ENCODE measurements at regions not wholly inside any gene's neighbourhood (a gene's known extent, or its start where the extent isn't known, plus 50 kb on each side); places are given as distances from the start of the nearest gene placed in this dataset.

- CTCF ChIA-PET = no interaction called here
- DNase-seq (no peak), ATAC-seq (no peak)
- Histone ChIP-seq H3K27ac (ENCODE audit: low read depth, low read length) (no peak overlapping the region), H3K4me3 (ENCODE audit: low read length) (no peak overlapping the region), H3K36me3 (ENCODE audit: control insufficient read depth in 2 of 3, insufficient read depth in 3 of 3, low read length in 3 of 3) (no peaks in the 10 kb centered on the region), H3K9me3 (ENCODE audit: control insufficient read depth in 2 of 3, low read length in 3 of 3) (peaks cover 0 to 6% (median 0%) of the 10 kb centered on the region in 3 experiments), H3K27me3 (ENCODE audit: control insufficient read depth in 2 of 2, insufficient read depth in 2 of 2, low read length in 2 of 2) (no peaks in the 10 kb centered on the region), H3K4me1 (ENCODE audit: control insufficient read depth in 2 of 2, insufficient read depth in 2 of 2, low read length in 2 of 2) (no peaks in the 10 kb centered on the region)
- H3K9me3 Mint-ChIP-seq = peaks cover 0 to 15% (median 4%) of the 10 kb centered on the region in 11 donors
- H3K4me1 Mint-ChIP-seq = no peaks in the 10 kb centered on the region
- no peaks in the 10 kb centered on the region for H3K36me3 Mint-ChIP-seq
- intact Hi-C loops (cut with micrococcal nuclease) = no loop called here
- no peak overlapping the region for H3K27ac Mint-ChIP-seq
- H3K27me3 Mint-ChIP-seq = peaks cover 0 to 21% (median 18%) of the 10 kb centered on the region in 5 donors
- POLR2A ChIA-PET = no interaction called here
- no peak overlapping the region for H3K4me3 Mint-ChIP-seq
Measured at GRCh38 chr10:125549653-125550052, 133.3 kb downstream of the TEX36 start.

DNA sequence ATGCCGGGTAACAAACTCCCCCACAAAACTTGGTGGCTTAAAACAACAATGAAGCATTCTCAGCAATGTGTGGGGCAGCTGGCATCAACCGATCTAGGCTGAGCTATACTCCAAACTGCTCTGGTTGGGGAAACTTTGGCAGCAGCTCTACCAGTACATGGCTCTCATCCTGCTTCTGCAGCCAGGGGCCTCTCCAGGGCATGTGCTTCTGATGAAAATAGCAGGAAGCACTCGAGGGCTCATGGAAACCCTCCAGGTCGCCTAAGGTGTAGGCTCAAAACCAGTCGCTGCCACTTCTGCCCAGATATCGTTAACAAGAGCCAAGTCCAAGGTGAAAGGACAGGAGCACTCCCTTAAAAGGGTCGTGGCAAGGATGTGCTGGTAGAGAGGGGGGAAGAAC is 134.1 kb downstream of the TEX36 start:
- H3K4me3 ChIP-seq (ENCODE audit: low read length) = no peak overlapping the region
- POLR2A ChIA-PET = no interaction called here
- peaks cover 0 to 6% (median 0%) of the 10 kb centered on the region in 3 experiments for H3K9me3 ChIP-seq (ENCODE audit: control insufficient read depth in 2 of 3, low read length in 3 of 3)
- no peak for DNase-seq
- Mint-ChIP-seq H3K27ac (no peak overlapping the region), H3K4me1 (no peaks in the 10 kb centered on the region), H3K36me3 (no peaks in the 10 kb centered on the region), H3K4me3 (no peak overlapping the region), H3K9me3 (peaks cover 0 to 15% (median 4%) of the 10 kb centered on the region in 11 donors), H3K27me3 (peaks cover 0 to 21% (median 14%) of the 10 kb centered on the region in 5 donors)
- intact Hi-C loops (cut with micrococcal nuclease) = no loop called here
- no peaks in the 10 kb centered on the region for H3K27me3 ChIP-seq (ENCODE audit: control insufficient read depth in 2 of 2, insufficient read depth in 2 of 2, low read length in 2 of 2)
- ATAC-seq = no peak
- no peaks in the 10 kb centered on the region for H3K36me3 ChIP-seq (ENCODE audit: control insufficient read depth in 2 of 3, insufficient read depth in 3 of 3, low read length in 3 of 3)
- H3K27ac ChIP-seq (ENCODE audit: low read depth, low read length) = no peak overlapping the region
- CTCF ChIA-PET = no interaction called here
- no peaks in the 10 kb centered on the region for H3K4me1 ChIP-seq (ENCODE audit: control insufficient read depth in 2 of 2, insufficient read depth in 2 of 2, low read length in 2 of 2)

- intact Hi-C loops (cut with micrococcal nuclease) = no loop called here
- peaks cover 0 to 6% (median 0%) of the 10 kb centered on the region in 3 experiments for H3K9me3 ChIP-seq (ENCODE audit: control insufficient read depth in 2 of 3, low read length in 3 of 3)
- peaks cover 0 to 20% (median 14%) of the 10 kb centered on the region in 5 donors for H3K27me3 Mint-ChIP-seq
- POLR2A ChIA-PET = no interaction called here
- H3K4me1 ChIP-seq (ENCODE audit: control insufficient read depth in 2 of 2, insufficient read depth in 2 of 2, low read length in 2 of 2) = no peaks in the 10 kb centered on the region
- no peak overlapping the region for H3K4me3 Mint-ChIP-seq
- no peak overlapping the region for H3K27ac ChIP-seq (ENCODE audit: low read depth, low read length)
- no peak overlapping the region for H3K4me3 ChIP-seq (ENCODE audit: low read length)
- no peak overlapping the region for H3K27ac Mint-ChIP-seq
- no peaks in the 10 kb centered on the region for H3K36me3 ChIP-seq (ENCODE audit: control insufficient read depth in 2 of 3, insufficient read depth in 3 of 3, low read length in 3 of 3)
- peaks cover 0 to 12% (median 3%) of the 10 kb centered on the region in 11 donors for H3K9me3 Mint-ChIP-seq
- no peak for DNase-seq
- H3K36me3 Mint-ChIP-seq = no peaks in the 10 kb centered on the region
- H3K27me3 ChIP-seq (ENCODE audit: control insufficient read depth in 2 of 2, insufficient read depth in 2 of 2, low read length in 2 of 2) = no peaks in the 10 kb centered on the region
- no peak for ATAC-seq
- CTCF ChIA-PET = no interaction called here
- H3K4me1 Mint-ChIP-seq = no peaks in the 10 kb centered on the region
Measured at GRCh38 chr10:125548356-125548755, 134.6 kb downstream of the TEX36 start.

DNA sequence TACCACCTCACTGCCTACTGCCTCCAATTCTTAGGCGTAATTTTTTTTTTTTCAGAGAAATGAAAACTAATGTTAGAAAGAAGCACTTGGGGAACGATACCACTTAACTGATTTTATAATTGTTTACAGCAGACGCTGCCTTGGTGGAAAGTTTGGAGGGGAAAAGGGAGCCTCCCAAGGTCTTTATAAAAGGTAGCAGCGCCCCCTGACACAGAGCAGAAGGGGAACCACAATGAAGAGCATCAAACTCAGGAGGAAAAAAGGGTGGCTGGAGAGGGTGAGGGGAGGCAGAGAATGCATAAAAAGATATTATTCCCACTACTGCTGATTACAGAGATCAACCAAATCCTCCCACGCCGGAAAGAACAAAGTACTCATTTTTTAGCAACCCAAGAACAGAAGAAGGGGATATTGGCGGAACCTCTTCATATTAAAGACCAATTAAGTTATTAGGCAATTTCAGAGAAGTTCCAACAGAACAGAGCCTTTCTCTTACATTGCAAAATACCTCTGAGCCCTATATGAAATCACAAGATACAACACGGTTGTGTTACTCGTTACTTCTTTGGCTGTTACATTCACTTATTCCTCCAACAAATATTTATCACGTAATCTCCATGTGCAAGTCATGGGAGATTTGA is 135.8 kb downstream of the TEX36 start:
- no peak overlapping the region for H3K4me3 ChIP-seq (ENCODE audit: low read length)
- DNase-seq = no peak
- no peaks in the 10 kb centered on the region for H3K9me3 ChIP-seq (ENCODE audit: control insufficient read depth in 2 of 3, low read length in 3 of 3)
- no peaks in the 10 kb centered on the region for H3K36me3 ChIP-seq (ENCODE audit: control insufficient read depth in 2 of 3, insufficient read depth in 3 of 3, low read length in 3 of 3)
- peaks cover 0 to 20% (median 13%) of the 10 kb centered on the region in 5 donors for H3K27me3 Mint-ChIP-seq
- no peaks in the 10 kb centered on the region for H3K4me1 ChIP-seq (ENCODE audit: control insufficient read depth in 2 of 2, insufficient read depth in 2 of 2, low read length in 2 of 2)
- ChIA-PET CTCF (no interaction called here), POLR2A (no interaction called here)
- H3K27ac ChIP-seq (ENCODE audit: low read depth, low read length) = no peak overlapping the region
- no peak overlapping the region for H3K4me3 Mint-ChIP-seq
- no peak overlapping the region for H3K27ac Mint-ChIP-seq
- H3K36me3 Mint-ChIP-seq = no peaks in the 10 kb centered on the region
- no peak for ATAC-seq
- intact Hi-C loops (cut with micrococcal nuclease) = no loop called here
- H3K27me3 ChIP-seq (ENCODE audit: control insufficient read depth in 2 of 2, insufficient read depth in 2 of 2, low read length in 2 of 2) = no peaks in the 10 kb centered on the region
- no peaks in the 10 kb centered on the region for H3K4me1 Mint-ChIP-seq
- peaks cover 0 to 7% (median 3%) of the 10 kb centered on the region in 11 donors for H3K9me3 Mint-ChIP-seq

DNA sequence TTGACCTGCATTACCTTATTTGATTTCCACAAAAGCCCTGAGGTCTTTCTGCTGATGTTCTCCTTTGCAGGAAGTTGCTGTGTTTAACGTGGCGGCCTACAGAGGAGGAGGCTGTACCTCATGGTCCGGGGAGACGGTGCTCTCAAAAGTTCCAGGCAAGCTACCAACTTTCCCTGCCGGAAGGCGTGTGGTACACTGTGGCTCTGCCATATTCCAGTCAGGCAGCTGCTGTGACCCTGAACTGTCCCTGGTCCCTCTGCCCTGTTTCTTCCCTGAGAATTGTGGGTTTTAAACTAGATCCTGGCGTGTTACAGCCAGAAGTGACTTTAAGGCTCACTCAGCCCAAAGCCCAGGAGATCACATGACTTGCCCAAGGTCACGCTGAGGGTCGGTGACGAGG is 139.2 kb downstream of the TEX36 start:
- Mint-ChIP-seq H3K27ac (no peak overlapping the region), H3K4me1 (no peaks in the 10 kb centered on the region), H3K27me3 (peaks cover 0 to 9% (median 5%) of the 10 kb centered on the region in 5 donors), H3K36me3 (no peaks in the 10 kb centered on the region), H3K4me3 (no peak overlapping the region), H3K9me3 (peaks cover 0 to 3% (median 0%) of the 10 kb centered on the region in 11 donors)
- ATAC-seq = no peak
- no peak for DNase-seq
- POLR2A ChIA-PET = no interaction called here
- Histone ChIP-seq H3K27ac (ENCODE audit: low read depth, low read length) (no peak overlapping the region), H3K36me3 (ENCODE audit: control insufficient read depth in 2 of 3, insufficient read depth in 3 of 3, low read length in 3 of 3) (no peaks in the 10 kb centered on the region), H3K27me3 (ENCODE audit: control insufficient read depth in 2 of 2, insufficient read depth in 2 of 2, low read length in 2 of 2) (no peaks in the 10 kb centered on the region), H3K4me1 (ENCODE audit: control insufficient read depth in 2 of 2, insufficient read depth in 2 of 2, low read length in 2 of 2) (no peaks in the 10 kb centered on the region), H3K9me3 (ENCODE audit: control insufficient read depth in 2 of 3, low read length in 3 of 3) (no peaks in the 10 kb centered on the region), H3K4me3 (ENCODE audit: low read length) (no peak overlapping the region)
- CTCF ChIA-PET = no interaction called here
- intact Hi-C loops (cut with micrococcal nuclease) = no loop called here

DNA sequence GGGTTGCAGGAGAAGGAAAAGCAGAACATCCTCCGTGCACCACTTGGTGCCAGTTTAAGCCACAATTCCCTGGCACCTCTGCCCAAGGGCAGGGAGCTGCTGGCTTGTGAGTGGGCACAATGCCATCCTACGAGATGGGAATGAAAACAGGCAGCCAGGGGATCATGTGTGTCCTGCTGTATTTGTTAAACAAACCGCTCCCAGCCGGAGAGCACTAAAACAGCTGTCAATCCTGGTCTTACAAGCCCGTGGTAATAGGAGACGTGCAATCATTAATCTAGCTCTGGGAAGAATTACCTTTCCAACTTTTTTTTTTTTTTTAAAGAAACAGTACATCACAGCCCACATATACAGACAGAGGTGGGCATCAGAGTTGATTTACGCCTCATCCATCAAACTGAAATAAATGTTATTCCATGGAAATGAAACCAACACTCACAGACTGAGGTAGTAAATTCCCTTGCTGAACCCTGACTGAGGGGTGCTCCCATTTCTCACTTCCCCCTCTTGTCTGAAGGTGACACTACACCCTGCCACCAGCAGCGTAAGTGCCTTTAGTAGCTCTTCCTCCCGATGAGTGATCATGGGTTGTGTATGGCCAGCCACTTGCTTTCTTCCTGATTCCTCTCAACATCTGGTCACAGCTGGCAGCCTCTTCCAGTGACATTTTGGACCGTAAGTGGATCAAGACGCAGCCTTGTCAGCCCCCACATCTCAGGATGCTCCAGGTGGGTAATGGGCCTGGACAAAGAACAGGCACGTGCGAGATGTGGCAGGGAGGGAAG is 143.8 kb downstream of the TEX36 start:
- DNase-seq = no peak
- ATAC-seq = no peak
- intact Hi-C loops (cut with micrococcal nuclease) = no loop called here
- peaks cover 0 to 2% (median 0%) of the 10 kb centered on the region in 11 donors for H3K9me3 Mint-ChIP-seq
- H3K27ac Mint-ChIP-seq = no peak overlapping the region
- H3K4me1 ChIP-seq (ENCODE audit: control insufficient read depth in 2 of 2, insufficient read depth in 2 of 2, low read length in 2 of 2) = no peaks in the 10 kb centered on the region
- no peak overlapping the region for H3K4me3 ChIP-seq (ENCODE audit: low read length)
- peaks cover 0 to 18% (median 4%) of the 10 kb centered on the region in 5 donors for H3K27me3 Mint-ChIP-seq
- CTCF ChIA-PET = no interaction called here
- no peak overlapping the region for H3K4me3 Mint-ChIP-seq
- no peaks in the 10 kb centered on the region for H3K36me3 Mint-ChIP-seq
- no peak overlapping the region for H3K27ac ChIP-seq (ENCODE audit: low read depth, low read length)
- H3K9me3 ChIP-seq (ENCODE audit: control insufficient read depth in 2 of 3, low read length in 3 of 3) = no peaks in the 10 kb centered on the region
- POLR2A ChIA-PET = no interaction called here
- no peaks in the 10 kb centered on the region for H3K4me1 Mint-ChIP-seq
- no peaks in the 10 kb centered on the region for H3K36me3 ChIP-seq (ENCODE audit: control insufficient read depth in 2 of 3, insufficient read depth in 3 of 3, low read length in 3 of 3)
- no peaks in the 10 kb centered on the region for H3K27me3 ChIP-seq (ENCODE audit: control insufficient read depth in 2 of 2, insufficient read depth in 2 of 2, low read length in 2 of 2)

GRCh38 chr10:125536236-125536635 is 146.7 kb downstream of the TEX36 start:
- Histone ChIP-seq H3K4me1 (ENCODE audit: control insufficient read depth in 2 of 2, insufficient read depth in 2 of 2, low read length in 2 of 2) (no peaks in the 10 kb centered on the region), H3K27ac (ENCODE audit: low read depth, low read length) (no peak overlapping the region), H3K27me3 (ENCODE audit: control insufficient read depth in 2 of 2, insufficient read depth in 2 of 2, low read length in 2 of 2) (no peaks in the 10 kb centered on the region), H3K36me3 (ENCODE audit: control insufficient read depth in 2 of 3, insufficient read depth in 3 of 3, low read length in 3 of 3) (no peaks in the 10 kb centered on the region), H3K4me3 (ENCODE audit: low read length) (no peak overlapping the region), H3K9me3 (ENCODE audit: control insufficient read depth in 2 of 3, low read length in 3 of 3) (no peaks in the 10 kb centered on the region)
- no peaks in the 10 kb centered on the region for H3K4me1 Mint-ChIP-seq
- H3K36me3 Mint-ChIP-seq = no peaks in the 10 kb centered on the region
- no peak for ATAC-seq
- no peaks in the 10 kb centered on the region for H3K9me3 Mint-ChIP-seq
- CTCF ChIA-PET = no interaction called here
- POLR2A ChIA-PET = no interaction called here
- H3K4me3 Mint-ChIP-seq = no peak overlapping the region
- intact Hi-C loops (cut with micrococcal nuclease) = no loop called here
- no peak overlapping the region for H3K27ac Mint-ChIP-seq
- peaks cover 0 to 23% (median 4%) of the 10 kb centered on the region in 5 donors for H3K27me3 Mint-ChIP-seq
- DNase-seq = no peak
